ENCODE measurements at regions not wholly inside any gene's neighbourhood (a gene's known extent, or its start where the extent isn't known, plus 50 kb on each side); places are given as distances from the start of the nearest gene placed in this dataset.

DNA sequence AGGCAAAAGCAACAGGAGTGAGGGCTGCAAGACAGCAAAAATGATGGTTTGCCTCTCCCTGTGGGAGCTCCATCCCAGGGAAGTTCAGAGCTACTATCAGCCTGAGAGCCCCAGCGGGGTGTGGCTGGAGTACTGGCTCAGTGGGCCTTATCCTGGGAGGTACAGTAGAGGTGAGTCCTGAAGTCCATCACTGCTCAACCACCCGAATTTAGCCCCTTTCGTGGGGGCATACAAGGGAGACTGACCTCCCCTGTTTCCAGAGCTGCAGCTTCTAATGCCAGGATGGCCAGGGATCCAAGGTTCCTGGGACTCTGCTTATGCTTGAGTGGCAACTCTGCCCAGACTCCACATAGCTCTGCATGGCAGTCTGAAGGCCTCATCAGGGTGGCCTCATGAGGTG is 617.8 kb downstream of the MMUT start:
- Mint-ChIP-seq H3K36me3 (ENCODE audit: unreplicated experiment) (peaks cover 5% of the 10 kb centered on the region), H3K4me3 (ENCODE audit: unreplicated experiment) (no peak overlapping the region), H3K4me1 (ENCODE audit: unreplicated experiment) (no peaks in the 10 kb centered on the region), H3K27ac (ENCODE audit: unreplicated experiment) (no peak overlapping the region), H3K9me3 (ENCODE audit: unreplicated experiment) (peaks cover 30% of the 10 kb centered on the region), H3K27me3 (ENCODE audit: unreplicated experiment) (no peaks in the 10 kb centered on the region)
- TF ChIP-seq, protein P1, sequence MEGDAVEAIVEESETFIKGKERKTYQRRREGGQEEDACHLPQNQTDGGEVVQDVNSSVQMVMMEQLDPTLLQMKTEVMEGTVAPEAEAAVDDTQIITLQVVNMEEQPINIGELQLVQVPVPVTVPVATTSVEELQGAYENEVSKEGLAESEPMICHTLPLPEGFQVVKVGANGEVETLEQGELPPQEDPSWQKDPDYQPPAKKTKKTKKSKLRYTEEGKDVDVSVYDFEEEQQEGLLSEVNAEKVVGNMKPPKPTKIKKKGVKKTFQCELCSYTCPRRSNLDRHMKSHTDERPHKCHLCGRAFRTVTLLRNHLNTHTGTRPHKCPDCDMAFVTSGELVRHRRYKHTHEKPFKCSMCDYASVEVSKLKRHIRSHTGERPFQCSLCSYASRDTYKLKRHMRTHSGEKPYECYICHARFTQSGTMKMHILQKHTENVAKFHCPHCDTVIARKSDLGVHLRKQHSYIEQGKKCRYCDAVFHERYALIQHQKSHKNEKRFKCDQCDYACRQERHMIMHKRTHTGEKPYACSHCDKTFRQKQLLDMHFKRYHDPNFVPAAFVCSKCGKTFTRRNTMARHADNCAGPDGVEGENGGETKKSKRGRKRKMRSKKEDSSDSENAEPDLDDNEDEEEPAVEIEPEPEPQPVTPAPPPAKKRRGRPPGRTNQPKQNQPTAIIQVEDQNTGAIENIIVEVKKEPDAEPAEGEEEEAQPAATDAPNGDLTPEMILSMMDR (IDR thresholded peaks at IDR 0.05): no peak
- no peak for DNase-seq (ENCODE audit: extremely low spot score, unreplicated experiment)

DNA sequence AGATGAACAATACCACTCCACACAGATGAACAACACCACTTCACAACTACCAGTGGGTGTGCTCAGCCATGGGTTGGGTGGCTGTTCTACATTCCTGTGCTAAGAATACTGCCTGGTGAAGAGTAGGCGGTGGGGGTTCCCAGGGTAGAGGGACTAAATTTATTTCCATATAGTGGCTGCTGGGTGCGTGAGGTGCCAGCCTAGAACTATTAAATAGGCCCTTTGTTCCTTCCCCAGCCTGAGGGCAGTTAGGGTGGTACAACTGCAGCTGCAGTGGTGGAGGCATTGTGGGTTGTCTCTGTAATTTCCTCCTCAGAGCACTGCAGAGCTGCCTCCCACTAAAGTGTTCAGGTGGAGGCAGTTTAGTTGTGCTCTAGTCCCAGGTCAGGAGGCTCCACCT is 618.4 kb downstream of the MMUT start:
- no peaks in the 10 kb centered on the region for H3K27me3 Mint-ChIP-seq (ENCODE audit: unreplicated experiment)
- peaks cover 30% of the 10 kb centered on the region for H3K9me3 Mint-ChIP-seq (ENCODE audit: unreplicated experiment)
- TF ChIP-seq, protein P1 (IDR thresholded peaks at IDR 0.05): no peak
- no peak overlapping the region for H3K27ac Mint-ChIP-seq (ENCODE audit: unreplicated experiment)
- no peaks in the 10 kb centered on the region for H3K4me1 Mint-ChIP-seq (ENCODE audit: unreplicated experiment)
- H3K4me3 Mint-ChIP-seq (ENCODE audit: unreplicated experiment): no peak overlapping the region
- H3K36me3 Mint-ChIP-seq (ENCODE audit: unreplicated experiment): peaks cover 8% of the 10 kb centered on the region
- no peak for DNase-seq (ENCODE audit: extremely low spot score, unreplicated experiment)

DNA sequence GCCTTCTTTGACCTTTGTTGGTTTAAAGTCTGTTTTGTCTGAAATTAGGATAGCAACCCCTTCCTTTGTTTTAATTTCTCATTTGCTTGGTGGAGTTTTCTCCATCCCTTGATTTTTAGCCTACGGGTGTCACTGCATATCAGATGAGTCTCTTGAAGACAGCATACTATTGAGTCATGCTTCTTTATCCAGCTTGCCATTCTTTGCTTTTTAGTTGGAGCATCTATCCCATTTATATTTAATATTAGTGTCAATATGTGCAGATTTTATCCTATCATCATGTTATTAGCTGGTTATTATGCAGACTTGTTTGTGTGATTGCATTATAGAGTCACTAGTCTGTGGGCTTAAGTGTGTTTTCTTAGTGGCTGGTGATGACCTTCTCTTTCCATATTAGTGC is 622.2 kb downstream of the MMUT start:
- Mint-ChIP-seq H3K36me3 (ENCODE audit: unreplicated experiment) (peaks cover 8% of the 10 kb centered on the region), H3K27me3 (ENCODE audit: unreplicated experiment) (no peaks in the 10 kb centered on the region), H3K4me1 (ENCODE audit: unreplicated experiment) (peaks cover 8% of the 10 kb centered on the region), H3K4me3 (ENCODE audit: unreplicated experiment) (no peak overlapping the region), H3K27ac (ENCODE audit: unreplicated experiment) (no peak overlapping the region), H3K9me3 (ENCODE audit: unreplicated experiment) (peaks cover 31% of the 10 kb centered on the region)
- TF ChIP-seq, protein P1 (IDR thresholded peaks at IDR 0.05): no peak
- no peak for DNase-seq (ENCODE audit: extremely low spot score, unreplicated experiment)

DNA sequence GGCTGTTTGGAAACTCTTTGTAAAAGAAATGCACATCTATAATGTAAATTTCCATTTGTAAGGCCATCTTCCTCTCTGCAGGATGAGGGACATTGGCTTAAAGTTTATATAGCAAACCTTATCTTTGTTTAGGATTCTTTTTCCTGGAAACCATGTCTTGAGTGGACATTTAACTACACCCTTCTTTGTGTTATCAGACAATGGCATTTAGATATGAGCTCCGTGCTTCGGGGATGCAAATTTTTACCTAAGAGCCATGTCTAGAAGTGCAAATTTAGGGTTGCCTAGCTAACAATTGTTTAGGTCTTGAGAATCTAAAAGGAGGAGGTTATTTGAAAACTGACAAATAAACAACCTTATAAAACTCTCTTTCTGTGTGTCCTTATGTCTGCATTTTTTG is 623.8 kb downstream of the MMUT start:
- Mint-ChIP-seq H3K9me3 (ENCODE audit: unreplicated experiment) (peaks cover 31% of the 10 kb centered on the region), H3K36me3 (ENCODE audit: unreplicated experiment) (peaks cover 8% of the 10 kb centered on the region), H3K27ac (ENCODE audit: unreplicated experiment) (no peak overlapping the region), H3K4me3 (ENCODE audit: unreplicated experiment) (no peak overlapping the region), H3K27me3 (ENCODE audit: unreplicated experiment) (no peaks in the 10 kb centered on the region), H3K4me1 (ENCODE audit: unreplicated experiment) (peaks cover 20% of the 10 kb centered on the region)
- no peak for DNase-seq (ENCODE audit: extremely low spot score, unreplicated experiment)
- TF ChIP-seq, protein P1 (IDR thresholded peaks at IDR 0.05): no peak

DNA sequence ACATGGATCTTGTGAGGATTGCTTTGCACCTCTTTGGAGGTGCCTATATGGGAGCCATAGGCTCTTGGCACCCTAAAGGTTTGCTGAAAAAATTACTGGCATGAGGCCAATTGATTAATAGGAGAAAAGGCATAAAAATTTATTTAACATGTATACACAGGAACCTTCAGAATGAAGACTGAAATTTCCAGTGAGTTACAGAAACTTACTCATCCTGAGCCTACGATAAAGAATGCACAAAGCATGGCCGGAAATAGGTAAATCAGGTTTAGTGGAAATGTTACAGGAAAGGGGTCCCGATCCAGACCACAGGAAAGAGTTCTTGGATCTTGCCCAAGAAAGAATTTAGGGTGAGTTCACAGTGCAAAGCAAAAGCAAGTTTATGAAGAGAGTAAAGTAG is 625.3 kb downstream of the MMUT start:
- TF ChIP-seq, protein P1 (IDR thresholded peaks at IDR 0.05): no peak
- Mint-ChIP-seq H3K4me3 (ENCODE audit: unreplicated experiment) (no peak overlapping the region), H3K9me3 (ENCODE audit: unreplicated experiment) (peaks cover 31% of the 10 kb centered on the region), H3K27ac (ENCODE audit: unreplicated experiment) (no peak overlapping the region), H3K4me1 (ENCODE audit: unreplicated experiment) (peaks cover 20% of the 10 kb centered on the region), H3K36me3 (ENCODE audit: unreplicated experiment) (peaks cover 8% of the 10 kb centered on the region), H3K27me3 (ENCODE audit: unreplicated experiment) (no peaks in the 10 kb centered on the region)
- DNase-seq (ENCODE audit: extremely low spot score, unreplicated experiment): no peak
